Vagina (tissue), 2 donors: ENCODE measurements at regions not wholly inside any gene's neighbourhood (a gene's known extent, or its start where the extent isn't known, plus 50 kb on each side); places are given as distances from the start of the nearest gene placed in this dataset.
"Not testable (repeated sequence)": the region's sequence is repeated elsewhere in the genome, so short reads cannot be mapped to it uniquely, and the experiment has no call there.

ENCODE experiments used
- DNase-seq, 2 donors: peaks; one replicate each; pipeline ENCODE4 v3.0.0-alpha.2; 2017; ENCODE audit errors: extremely low spot score in 2 of 2
- H3K27ac ChIP-seq: fragments of 200-600 bp; sonication (generic); one replicate; pipeline ENCODE4 v1.5.1; 2019
- H3K27me3 ChIP-seq: fragments of 200-600 bp; sonication (generic); one replicate; pipeline ENCODE4 v1.5.1; 2019
- H3K36me3 ChIP-seq, 2 donors: fragments of 200-600 bp; sonication (generic); one replicate each; pipeline ENCODE4 v1.5.1; 2017 to 2019
- H3K4me1 ChIP-seq: fragments of 200-600 bp; sonication (generic); one replicate; pipeline ENCODE4 v1.5.1; 2019
- H3K4me3 ChIP-seq, 2 donors: fragments of 200-600 bp; sonication (generic); 1 replicate in 1 of 2; 2 replicates in 1 of 2; pipeline ENCODE4 v1.5.1; 2016 to 2019
- H3K9me3 ChIP-seq: fragments of 200-600 bp; sonication (generic); one replicate; pipeline ENCODE4 v1.5.1; 2019
- intact Hi-C: fragments of 100-400 bp; cut with DNase I; formaldehyde crosslinking; loops from one replicate; pipeline ENCODE4 v1.15.1; 2023
- TF ChIP-seq, protein P1 (sequence below), 3 experiments: fragments of 450-650 bp in 2 of 3; fragments of 200-600 bp in 1 of 3; sonication (generic) in 1 of 3; IDR thresholded peaks; one replicate each; pipeline ENCODE4 v1.5.1; 2017 to 2019; ENCODE audit warnings: antibody characterized with exemption in 3 of 3, mild to moderate bottlenecking in 2 of 3, moderate library complexity in 2 of 3

DNA sequence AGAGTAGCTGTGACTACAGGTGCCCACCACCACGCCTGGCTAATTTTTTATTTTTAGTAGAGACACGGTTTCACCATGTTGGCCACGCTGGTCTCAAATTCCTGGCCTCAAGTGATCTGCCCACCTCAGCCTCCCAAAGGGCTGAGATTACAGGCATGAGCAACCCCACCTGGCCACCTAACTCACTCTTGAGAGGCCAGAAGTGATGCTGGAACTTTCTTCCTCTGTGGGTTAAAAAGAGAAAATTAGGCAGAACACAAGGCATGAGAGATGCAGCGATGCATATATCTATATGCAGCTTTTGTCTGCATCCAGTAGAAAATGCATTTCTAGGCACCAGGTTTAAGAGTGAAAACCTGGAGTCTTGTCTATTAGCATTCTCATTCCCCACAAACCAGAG is 100.2 kb upstream of the CLEC6A start:
- intact Hi-C loops, DNase-seq, H3K27me3 ChIP-seq, H3K4me1 ChIP-seq, H3K4me3 ChIP-seq, H3K9me3 ChIP-seq, H3K36me3 ChIP-seq, H3K27ac ChIP-seq: not testable (repeated sequence)

DNA sequence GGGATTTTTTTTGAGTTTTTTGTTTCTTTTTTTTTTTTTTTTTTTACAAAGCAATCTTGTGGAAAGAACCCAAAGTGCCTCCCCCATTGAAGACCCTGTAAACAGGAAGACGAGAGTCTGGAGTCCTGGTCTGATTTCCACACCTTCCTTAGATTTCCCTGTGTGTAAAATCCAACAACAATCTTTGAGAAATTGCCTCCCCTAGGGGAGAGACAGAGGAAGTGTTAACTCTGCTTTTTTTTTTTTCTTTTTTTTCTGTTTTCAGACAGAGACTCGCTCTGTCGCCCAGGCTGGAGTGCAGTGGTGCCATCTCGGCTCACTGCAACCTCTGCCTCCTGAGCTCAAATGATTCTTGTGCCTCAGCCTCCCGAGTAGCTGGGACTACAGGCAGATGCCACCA is 82.0 kb upstream of the CLEC6A start:
- H3K4me1 ChIP-seq, H3K4me3 ChIP-seq, intact Hi-C loops, H3K27ac ChIP-seq, H3K9me3 ChIP-seq, H3K27me3 ChIP-seq, DNase-seq, H3K36me3 ChIP-seq: not testable (repeated sequence)

DNA sequence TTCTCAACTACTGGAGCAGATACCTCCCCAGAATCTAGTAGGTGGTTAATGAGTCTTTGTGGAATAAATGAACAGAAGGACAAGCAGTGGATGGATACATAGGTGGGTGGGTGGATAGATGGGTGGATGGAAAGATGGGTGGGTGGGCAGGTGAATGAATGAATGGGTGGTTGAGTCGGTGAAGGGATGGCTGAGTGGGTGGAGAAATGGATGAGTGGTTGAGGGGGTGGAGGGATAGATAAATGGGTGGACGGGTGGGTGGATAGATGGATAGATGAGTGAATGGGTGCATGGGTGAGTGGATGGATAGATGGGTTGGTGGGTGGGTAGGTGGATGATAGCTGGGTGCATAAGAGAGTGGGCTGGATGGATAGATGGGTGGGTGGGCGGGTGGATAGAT is 80.6 kb upstream of the CLEC6A start:
- DNase-seq, H3K4me3 ChIP-seq, intact Hi-C loops, H3K27ac ChIP-seq, H3K27me3 ChIP-seq, H3K36me3 ChIP-seq, H3K9me3 ChIP-seq, H3K4me1 ChIP-seq: not testable (repeated sequence)

DNA sequence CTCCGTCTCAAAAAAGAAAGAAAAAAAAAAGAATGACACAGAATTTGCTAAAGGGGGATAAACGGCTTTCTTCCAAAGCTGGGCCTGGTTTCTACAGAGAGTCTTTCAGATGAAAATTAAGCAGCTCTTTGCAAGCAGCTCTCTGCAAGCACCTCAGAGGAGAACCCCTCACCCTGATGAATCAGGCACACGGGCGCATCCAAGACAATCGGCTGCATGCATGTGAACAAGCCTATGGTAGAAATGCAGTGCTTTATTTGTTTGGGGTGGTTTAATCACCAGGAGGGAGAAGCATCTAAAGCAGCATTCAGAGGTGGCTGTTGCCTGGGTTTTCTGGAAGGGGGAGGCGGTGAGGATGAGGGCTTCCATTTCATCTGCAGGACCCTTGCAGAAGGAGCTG is 78.0 kb upstream of the CLEC6A start:
- H3K36me3 ChIP-seq, H3K27ac ChIP-seq, H3K4me3 ChIP-seq, intact Hi-C loops, H3K27me3 ChIP-seq, H3K9me3 ChIP-seq, DNase-seq, H3K4me1 ChIP-seq: not testable (repeated sequence)

DNA sequence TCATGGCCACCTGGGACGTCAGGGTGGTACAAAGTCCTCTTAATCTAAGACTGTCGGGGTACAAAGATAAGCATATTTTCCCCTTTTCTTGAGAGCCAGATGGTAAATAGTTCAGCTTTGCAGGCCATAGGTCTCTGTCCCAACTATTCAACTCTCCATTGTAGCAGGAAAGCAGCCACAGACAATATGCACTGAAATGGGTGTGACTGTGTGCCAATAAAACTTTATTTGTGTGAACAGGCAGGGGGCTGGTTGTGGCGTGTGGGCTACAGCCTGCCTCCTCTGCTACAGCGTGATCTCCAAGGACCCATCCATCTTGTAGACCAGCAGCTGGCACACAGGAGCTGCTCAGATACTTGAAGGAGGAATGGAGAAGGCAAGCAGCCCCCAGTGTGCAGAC is 73.2 kb upstream of the CLEC6A start:
- DNase-seq, intact Hi-C loops: not testable (repeated sequence)

DNA sequence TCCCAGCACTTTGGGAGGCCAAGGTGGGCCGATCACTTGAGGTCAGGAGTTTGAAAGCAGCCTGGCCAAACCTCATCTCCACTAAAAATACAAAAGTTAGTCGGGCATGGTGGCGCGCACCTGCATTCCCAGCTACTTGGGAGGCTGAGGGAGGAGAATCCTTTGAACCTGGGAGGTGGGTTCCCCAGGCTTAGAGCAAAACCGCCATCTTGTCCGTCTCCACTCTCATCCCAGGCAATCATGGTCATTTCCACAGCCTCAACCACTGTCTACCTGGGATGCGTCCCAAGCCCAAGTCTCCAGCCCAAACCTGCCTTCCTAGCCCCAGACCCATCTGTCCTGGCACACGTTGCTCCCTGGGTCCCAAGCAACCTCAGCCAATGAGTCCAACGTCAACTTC is 71.1 kb upstream of the CLEC6A start:
- H3K27me3 ChIP-seq, H3K4me1 ChIP-seq, intact Hi-C loops, H3K4me3 ChIP-seq, DNase-seq, H3K27ac ChIP-seq, H3K36me3 ChIP-seq, H3K9me3 ChIP-seq: not testable (repeated sequence)

More for the DNA sequence above, 73.2 kb upstream of the CLEC6A start:
- H3K4me3 ChIP-seq, H3K9me3 ChIP-seq, H3K4me1 ChIP-seq, H3K27ac ChIP-seq, H3K36me3 ChIP-seq, H3K27me3 ChIP-seq: not testable (repeated sequence)

DNA sequence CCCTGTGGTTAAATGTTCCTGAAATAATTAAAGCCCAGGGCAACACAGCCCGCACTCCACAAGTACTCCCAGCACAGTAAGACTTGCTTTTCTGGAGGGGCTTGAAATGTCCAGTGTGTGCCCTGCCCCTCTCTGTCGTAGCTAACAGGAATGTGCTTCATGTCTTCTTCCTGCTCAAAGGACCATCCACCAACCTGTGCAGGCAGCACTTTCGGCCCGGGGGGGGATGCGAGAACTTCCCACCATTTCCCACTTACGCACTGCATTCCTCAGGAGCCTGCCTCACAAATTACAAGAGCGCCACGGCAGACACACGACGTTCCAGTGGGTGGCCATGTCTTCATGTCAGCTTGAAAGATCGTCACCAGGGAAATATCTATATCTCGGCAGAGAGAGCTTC is 70.3 kb upstream of the CLEC6A start:
- H3K27ac ChIP-seq, H3K4me1 ChIP-seq, H3K27me3 ChIP-seq, H3K9me3 ChIP-seq, H3K4me3 ChIP-seq, intact Hi-C loops, H3K36me3 ChIP-seq: not testable (repeated sequence)
- peak in 1 of 2 donors; percentile 29 for DNase-seq

DNA sequence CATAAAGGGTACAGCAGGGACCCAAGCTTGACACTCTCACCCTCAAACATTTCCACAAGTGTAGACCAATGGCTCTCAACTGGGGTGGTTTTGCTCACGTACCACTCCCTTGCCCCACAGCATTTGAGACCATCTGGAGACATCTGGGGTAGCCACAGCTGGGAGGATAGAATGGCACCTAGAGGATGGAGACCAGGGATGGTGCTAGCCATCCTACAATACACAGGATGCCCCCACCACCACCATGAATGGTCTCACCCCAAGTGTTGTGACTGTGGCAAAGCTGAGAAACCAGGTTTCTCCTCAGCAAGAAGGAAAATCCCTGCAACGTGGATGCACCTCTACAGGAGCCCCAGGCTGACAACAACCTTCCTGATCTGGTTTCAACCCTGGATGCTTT is 69.1 kb upstream of the CLEC6A start:
- H3K27me3 ChIP-seq, H3K9me3 ChIP-seq, H3K4me1 ChIP-seq, H3K4me3 ChIP-seq, intact Hi-C loops, H3K27ac ChIP-seq, H3K36me3 ChIP-seq: not testable (repeated sequence)
- peak in 1 of 2 donors; percentile 54 for DNase-seq

DNA sequence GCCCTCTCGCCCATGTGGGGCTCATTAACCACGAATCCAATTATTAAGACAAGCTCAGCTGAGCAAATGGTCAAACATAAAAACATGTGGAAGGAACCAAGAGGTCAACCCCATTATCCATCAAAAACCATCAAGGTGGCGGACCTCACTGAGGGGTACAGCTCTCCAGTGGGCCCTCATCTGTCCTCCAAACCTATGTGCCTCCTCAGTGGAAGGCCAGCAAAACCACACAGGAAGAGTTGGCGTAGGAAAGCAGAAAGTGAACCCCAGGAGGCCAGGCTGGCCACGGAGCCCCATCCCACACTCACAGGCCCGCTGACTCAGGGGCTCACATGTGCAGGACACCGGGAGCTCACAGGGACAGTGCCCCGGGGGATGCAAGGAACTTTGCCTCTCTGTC is 66.5 kb upstream of the CLEC6A start:
- intact Hi-C loops, H3K9me3 ChIP-seq, DNase-seq, H3K4me3 ChIP-seq, H3K27me3 ChIP-seq, H3K27ac ChIP-seq, H3K4me1 ChIP-seq, H3K36me3 ChIP-seq: not testable (repeated sequence)

DNA sequence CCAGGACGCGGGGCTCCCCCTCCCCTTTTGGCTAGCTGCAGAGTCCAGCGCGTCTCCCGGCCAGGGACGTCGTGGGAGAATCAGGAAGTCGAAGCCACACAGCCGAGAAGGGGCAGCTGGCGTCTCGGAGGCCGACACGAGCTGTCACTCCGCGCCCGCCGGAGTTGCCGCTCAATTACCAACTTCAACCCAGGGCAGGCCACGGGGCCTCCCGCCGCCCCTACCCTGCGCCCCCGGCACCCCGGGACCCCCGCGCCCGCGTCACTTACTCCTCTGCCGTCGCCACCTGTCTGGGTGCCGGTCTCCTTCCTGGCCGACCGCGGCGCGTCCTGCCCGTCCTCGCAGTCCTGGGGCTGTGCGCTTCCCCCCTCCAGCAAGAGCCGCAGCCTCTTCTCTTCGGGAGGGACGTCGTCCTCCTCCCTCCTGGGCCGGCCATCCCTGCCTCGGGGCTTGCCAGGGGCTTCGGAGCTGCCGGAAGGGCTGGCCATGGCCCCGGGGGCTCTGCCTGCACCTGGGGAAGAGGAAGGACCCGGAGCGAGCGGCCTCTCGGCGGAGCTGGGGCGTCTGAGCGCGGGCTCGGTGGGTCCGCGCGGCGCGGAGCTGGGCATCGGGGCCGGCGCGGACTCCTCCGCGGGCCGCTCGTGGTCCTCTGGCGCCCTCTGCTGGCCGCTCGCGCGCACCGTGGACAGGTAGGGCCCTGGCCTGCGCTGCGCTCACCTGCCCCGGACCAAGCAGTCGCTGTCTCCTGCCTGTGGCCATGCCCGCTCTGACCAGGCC is 65.6 kb upstream of the CLEC6A start:
- DNase-seq, H3K36me3 ChIP-seq, intact Hi-C loops, H3K27me3 ChIP-seq, H3K4me1 ChIP-seq, H3K27ac ChIP-seq, H3K9me3 ChIP-seq: not testable (repeated sequence)
- TF ChIP-seq, protein P1, sequence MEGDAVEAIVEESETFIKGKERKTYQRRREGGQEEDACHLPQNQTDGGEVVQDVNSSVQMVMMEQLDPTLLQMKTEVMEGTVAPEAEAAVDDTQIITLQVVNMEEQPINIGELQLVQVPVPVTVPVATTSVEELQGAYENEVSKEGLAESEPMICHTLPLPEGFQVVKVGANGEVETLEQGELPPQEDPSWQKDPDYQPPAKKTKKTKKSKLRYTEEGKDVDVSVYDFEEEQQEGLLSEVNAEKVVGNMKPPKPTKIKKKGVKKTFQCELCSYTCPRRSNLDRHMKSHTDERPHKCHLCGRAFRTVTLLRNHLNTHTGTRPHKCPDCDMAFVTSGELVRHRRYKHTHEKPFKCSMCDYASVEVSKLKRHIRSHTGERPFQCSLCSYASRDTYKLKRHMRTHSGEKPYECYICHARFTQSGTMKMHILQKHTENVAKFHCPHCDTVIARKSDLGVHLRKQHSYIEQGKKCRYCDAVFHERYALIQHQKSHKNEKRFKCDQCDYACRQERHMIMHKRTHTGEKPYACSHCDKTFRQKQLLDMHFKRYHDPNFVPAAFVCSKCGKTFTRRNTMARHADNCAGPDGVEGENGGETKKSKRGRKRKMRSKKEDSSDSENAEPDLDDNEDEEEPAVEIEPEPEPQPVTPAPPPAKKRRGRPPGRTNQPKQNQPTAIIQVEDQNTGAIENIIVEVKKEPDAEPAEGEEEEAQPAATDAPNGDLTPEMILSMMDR (IDR thresholded peaks at IDR 0.05) = peak; percentile 19 to 57 (median 46)
- peak overlapping the region; percentile 42 to 64 for H3K4me3 ChIP-seq
